Hepatocyte (in vitro differentiated cells): ENCODE measurements at regions not wholly inside any gene's neighbourhood (a gene's known extent, or its start where the extent isn't known, plus 50 kb on each side); places are given as distances from the start of the nearest gene placed in this dataset.

ENCODE experiments used
- DNase-seq: peaks from one replicate; pipeline ENCODE4 v3.0.0-alpha.2; 2016; ENCODE audit warnings: low spot score
- H2AFZ ChIP-seq: fragments of 200-600 bp; sonication (generic); 2 replicates; pipeline ENCODE4 v1.6.0; 2016; ENCODE audit warnings: antibody characterized with exemption, mild to moderate bottlenecking
- H3K27ac ChIP-seq: fragments of 200-600 bp; sonication (generic); 2 replicates; pipeline ENCODE4 v1.5.1; 2016; ENCODE audit warnings: mild to moderate bottlenecking
- H3K27me3 ChIP-seq: fragments of 200-600 bp; sonication (generic); 2 replicates; pipeline ENCODE4 v1.6.1; 2016
- H3K36me3 ChIP-seq: fragments of 200-600 bp; sonication (generic); replicated peaks from 2 replicates; pipeline ENCODE4 v1.5.1; 2016; ENCODE audit warnings: low read depth; ENCODE audit not compliant: insufficient read depth
- H3K4me1 ChIP-seq: fragments of 200-600 bp; sonication (generic); 2 replicates; pipeline ENCODE4 v1.5.1; 2016; ENCODE audit warnings: mild to moderate bottlenecking, moderate library complexity; ENCODE audit not compliant: insufficient read depth
- H3K4me2 ChIP-seq: fragments of 200-600 bp; sonication (generic); 2 replicates; pipeline ENCODE4 v1.6.0; 2016
- H3K4me3 ChIP-seq: fragments of 200-600 bp; sonication (generic); 2 replicates; pipeline ENCODE4 v1.5.1; 2016; ENCODE audit warnings: mild to moderate bottlenecking
- H3K79me2 ChIP-seq: fragments of 200-600 bp; sonication (generic); 2 replicates; pipeline ENCODE4 v1.6.0; 2017; ENCODE audit warnings: mild to moderate bottlenecking
- H3K9me2 ChIP-seq: fragments of 200-600 bp; sonication (generic); replicated peaks from 2 replicates; pipeline ENCODE4 v1.6.0; 2017; ENCODE audit warnings: mild to moderate bottlenecking; ENCODE audit not compliant: insufficient read depth
- H3K9me3 ChIP-seq: fragments of 200-600 bp; sonication (generic); 2 replicates; pipeline ENCODE4 v1.5.1; 2016; ENCODE audit warnings: low read depth, mild to moderate bottlenecking
- H4K20me1 ChIP-seq: fragments of 200-600 bp; sonication (generic); 2 replicates; pipeline ENCODE4 v1.6.0; 2016; ENCODE audit warnings: mild to moderate bottlenecking; ENCODE audit not compliant: insufficient read depth, poor library complexity, severe bottlenecking
- CTCF ChIP-seq: fragments of 200-600 bp; sonication (generic); IDR thresholded peaks from 2 replicates; pipeline ENCODE4 v1.5.1; 2016; ENCODE audit warnings: antibody characterized with exemption, mild to moderate bottlenecking; ENCODE audit not compliant: poor library complexity
- EZH2 ChIP-seq: fragments of 200-600 bp; sonication (generic); IDR thresholded peaks from 2 replicates; pipeline ENCODE4 v1.6.1; 2016; ENCODE audit warnings: antibody characterized with exemption, mild to moderate bottlenecking, borderline replicate concordance
- EZH2phosphoT487 ChIP-seq: fragments of 200-600 bp; sonication (generic); IDR thresholded peaks from one replicate; pipeline ENCODE4 v1.6.1; 2018; ENCODE audit warnings: antibody characterized with exemption, mild to moderate bottlenecking, low read depth, moderate library complexity; ENCODE audit not compliant: unreplicated experiment, severe bottlenecking
- WGBS: methylation state at CpG from one replicate; pipeline ENCODE4 v1.1.6; 2016; ENCODE audit warnings: low lambda C conversion rate; ENCODE audit errors: missing lambda C conversion rate; 5-methylcytosine and 5-hydroxymethylcytosine counted together

GRCh38 chr7:17129218-17129617 lies 169.2 kb upstream of the AHR start:
- Histone ChIP-seq H3K4me3 (no peak overlapping the region), H3K9me2 (no peaks in the 10 kb centered on the region), H3K4me1 (peaks cover 7% of the 10 kb centered on the region), H3K9me3 (no peaks in the 10 kb centered on the region), H3K27ac (no peak overlapping the region), H3K27me3 (no peaks in the 10 kb centered on the region), H2AFZ (no peak overlapping the region), H3K4me2 (no peak overlapping the region), H3K36me3 (no peaks in the 10 kb centered on the region), H4K20me1 (no peaks in the 10 kb centered on the region), H3K79me2 (no peaks in the 10 kb centered on the region)
- TF ChIP-seq CTCF (no peak), EZH2 (no peak), EZH2phosphoT487 (no peak)
- WGBS: 66% methylated on average over 2 of the region's 2 CpGs
- no peak for DNase-seq

GRCh38 chr7:17130281-17131059 lies 168.0 kb upstream of the AHR start:
- no peak overlapping the region for H2AFZ ChIP-seq

GRCh38 chr7:17131060-17131345 lies 167.4 kb upstream of the AHR start:
- Histone ChIP-seq H3K27me3 (no peaks in the 10 kb centered on the region), H3K4me1 (peaks cover 7% of the 10 kb centered on the region), H3K9me3 (no peaks in the 10 kb centered on the region), H3K27ac (peak overlapping the region; percentile 50), H4K20me1 (no peaks in the 10 kb centered on the region), H3K4me3 (no peak overlapping the region), H3K4me2 (peak overlapping the region; percentile 57), H3K36me3 (no peaks in the 10 kb centered on the region), H3K9me2 (no peaks in the 10 kb centered on the region), H2AFZ (no peak overlapping the region), H3K79me2 (no peaks in the 10 kb centered on the region)
- TF ChIP-seq EZH2 (no peak), EZH2phosphoT487 (no peak), CTCF (no peak)
- 53% methylated on average over 5 of the region's 5 CpGs for WGBS
- no peak for DNase-seq

More at GRCh38 chr7:17130281-17131059, 168.0 kb upstream of the AHR start:
- Histone ChIP-seq H3K4me1 (peaks cover 7% of the 10 kb centered on the region), H3K36me3 (no peaks in the 10 kb centered on the region), H3K27ac (peak overlapping the region; percentile 58), H4K20me1 (no peaks in the 10 kb centered on the region), H3K4me2 (peak overlapping the region; percentile 57), H3K79me2 (no peaks in the 10 kb centered on the region), H3K9me3 (no peaks in the 10 kb centered on the region), H3K4me3 (no peak overlapping the region), H3K27me3 (no peaks in the 10 kb centered on the region), H3K9me2 (no peaks in the 10 kb centered on the region)
- 48% methylated on average over 5 of the region's 5 CpGs for WGBS
- no peak for TF ChIP-seq CTCF
- TF ChIP-seq EZH2phosphoT487: no peak
- TF ChIP-seq EZH2: no peak
- DNase-seq: peak; percentile 63
